Left renal pelvis (tissue), 4 donors: ENCODE measurements at regions not wholly inside any gene's neighbourhood (a gene's known extent, or its start where the extent isn't known, plus 50 kb on each side); places are given as distances from the start of the nearest gene placed in this dataset.

Experiments
- DNase-seq, 4 donors: peaks; one replicate each; pipeline ENCODE4 v3.0.0-alpha.2; 2013; ENCODE audit warnings: low read depth in 4 of 4, low spot score in 3 of 4

GRCh38 chr6:15882345-15882744 lies 219.5 kb upstream of the DTNBP1 start:
- no peak for DNase-seq

GRCh38 chr6:15881150-15881549 lies 218.3 kb upstream of the DTNBP1 start:
- no peak for DNase-seq

- no peak for DNase-seq
These were observed 217.6 kb upstream of the DTNBP1 start for GRCh38 chr6:15880262-15880973.

GRCh38 chr6:15879371-15880261 lies 216.8 kb upstream of the DTNBP1 start:
- peak; percentile 35 to 51 (median 44) for DNase-seq

- no peak for DNase-seq
These were observed 214.4 kb upstream of the DTNBP1 start for GRCh38 chr6:15877231-15877630.

- DNase-seq, result no peak
These were observed 213.6 kb upstream of the DTNBP1 start for GRCh38 chr6:15876406-15876805.

GRCh38 chr6:15875797-15876196 lies 213.0 kb upstream of the DTNBP1 start:
- no peak for DNase-seq

- no peak for DNase-seq
These were observed 212.0 kb upstream of the DTNBP1 start for GRCh38 chr6:15874821-15875220.

GRCh38 chr6:15874326-15874725 lies 211.5 kb upstream of the DTNBP1 start:
- DNase-seq, result no peak

GRCh38 chr6:15872241-15873103 lies 209.6 kb upstream of the DTNBP1 start:
- no peak for DNase-seq

- no peak for DNase-seq
These were observed 208.4 kb upstream of the DTNBP1 start for GRCh38 chr6:15871276-15871675.

- DNase-seq, result no peak
These were observed 207.7 kb upstream of the DTNBP1 start for GRCh38 chr6:15870333-15871043.

- DNase-seq, result no peak
These were observed 201.9 kb upstream of the DTNBP1 start for GRCh38 chr6:15864708-15865062.

GRCh38 chr6:15864038-15864707 lies 201.3 kb upstream of the DTNBP1 start:
- DNase-seq, result no peak

- DNase-seq, result no peak
These were observed 200.0 kb upstream of the DTNBP1 start for GRCh38 chr6:15862810-15863209.

- DNase-seq, result no peak
These were observed 198.7 kb upstream of the DTNBP1 start for GRCh38 chr6:15861486-15861885.

GRCh38 chr6:15854826-15855710 lies 192.2 kb upstream of the DTNBP1 start:
- no peak for DNase-seq

GRCh38 chr6:15854378-15854777 lies 191.6 kb upstream of the DTNBP1 start:
- DNase-seq, result no peak

- no peak for DNase-seq
These were observed 190.4 kb upstream of the DTNBP1 start for GRCh38 chr6:15853259-15853658.
